HG03469 (cell line): ENCODE measurements at regions not wholly inside any gene's neighbourhood (a gene's known extent, or its start where the extent isn't known, plus 50 kb on each side); places are given as distances from the start of the nearest gene placed in this dataset.
"Not testable (repeated sequence)": the region's sequence is repeated elsewhere in the genome, so short reads cannot be mapped to it uniquely, and the experiment has no call there.

Experiments used
- ATAC-seq: cut with Tn5 transposase; IDR thresholded peaks from one replicate; pipeline ENCODE4 v1.9.1; 2021; ENCODE audit warnings: mild to moderate bottlenecking, moderate library complexity, moderate number of reproducible peaks; ENCODE audit not compliant: unreplicated experiment

GRCh38 chr12:69179786-69180185 lies 59.6 kb upstream of the CPSF6 start:
- no peak for ATAC-seq

DNA sequence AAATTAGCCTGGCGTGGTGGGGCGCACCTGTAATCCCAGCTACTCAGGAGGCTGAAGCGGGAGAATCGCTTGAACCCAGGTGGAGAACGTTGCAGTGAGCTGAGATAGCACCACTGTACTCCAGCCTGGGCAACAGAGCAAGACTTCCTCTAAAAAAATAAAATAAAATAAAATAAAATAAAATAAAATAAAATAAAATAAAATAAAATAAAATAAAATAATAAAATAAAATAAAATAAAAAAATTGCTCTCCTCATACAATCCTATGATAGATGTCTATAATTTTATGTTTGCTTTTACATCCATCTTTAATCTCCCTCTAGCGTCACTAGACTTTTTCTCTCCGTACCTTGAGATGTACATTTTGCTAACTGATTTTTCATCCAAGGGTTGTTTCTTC lies 51.8 kb upstream of the CPSF6 start:
- ATAC-seq: not testable (repeated sequence)

DNA sequence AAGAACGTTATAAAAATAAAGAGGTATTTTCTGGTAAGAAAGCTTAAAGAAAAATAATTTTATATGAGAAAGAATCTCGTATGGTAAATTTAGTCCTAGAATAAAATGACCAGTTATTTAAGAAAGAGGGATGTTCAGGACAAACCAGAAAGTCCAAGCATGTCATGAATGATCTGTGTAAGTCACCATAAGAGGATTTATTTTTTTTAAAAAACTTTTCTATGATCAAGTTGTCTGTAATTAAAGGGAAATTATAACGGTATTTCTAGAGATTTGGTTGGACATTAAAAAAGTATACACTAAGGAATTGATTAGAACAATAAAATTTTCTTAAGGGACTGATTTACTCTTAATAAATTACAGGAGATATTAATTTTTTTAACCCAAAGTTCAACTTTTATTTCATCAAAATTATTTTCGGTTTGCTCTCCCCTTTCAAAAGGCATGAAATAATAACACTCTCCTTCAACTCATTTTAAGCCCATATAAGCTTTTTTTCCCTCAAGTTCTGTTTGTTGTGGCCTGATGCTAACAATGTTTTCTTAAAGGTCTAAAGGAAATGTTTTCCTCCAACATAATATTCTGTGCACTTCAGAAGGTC lies 49.9 kb upstream of the CPSF6 start:
- no peak for ATAC-seq
